A673 (cell line): ENCODE measurements at regions not wholly inside any gene's neighbourhood (a gene's known extent, or its start where the extent isn't known, plus 50 kb on each side); places are given as distances from the start of the nearest gene placed in this dataset.

Experiments
- CTCF ChIP-seq: fragments of 300-800, 200-600 bp; sonication (generic); conservative IDR thresholded peaks from 2 replicates; pipeline ENCODE4 v1.5.1; 2017; ENCODE audit warnings: low read depth, mild to moderate bottlenecking, antibody characterized with exemption, low read length, moderate library complexity, mixed read lengths
- EZH2 ChIP-seq: fragments of 200-600 bp; sonication (generic); IDR thresholded peaks from 2 replicates; pipeline ENCODE4 v1.6.1; 2017; ENCODE audit warnings: borderline replicate concordance, low read depth, mild to moderate bottlenecking, mixed read lengths, antibody characterized with exemption, low read length; ENCODE audit not compliant: poor library complexity, severe bottlenecking

- TF ChIP-seq CTCF (no peak), EZH2 (no peak)
These were observed 140.2 kb upstream of the CIBAR2 start for GRCh38 chr16:85252461-85252860.
